ENCODE measurements at regions not wholly inside any gene's neighbourhood (a gene's known extent, or its start where the extent isn't known, plus 50 kb on each side); places are given as distances from the start of the nearest gene placed in this dataset.
"Not testable (repeated sequence)": the region's sequence is repeated elsewhere in the genome, so short reads cannot be mapped to it uniquely, and the experiment has no call there.

DNA sequence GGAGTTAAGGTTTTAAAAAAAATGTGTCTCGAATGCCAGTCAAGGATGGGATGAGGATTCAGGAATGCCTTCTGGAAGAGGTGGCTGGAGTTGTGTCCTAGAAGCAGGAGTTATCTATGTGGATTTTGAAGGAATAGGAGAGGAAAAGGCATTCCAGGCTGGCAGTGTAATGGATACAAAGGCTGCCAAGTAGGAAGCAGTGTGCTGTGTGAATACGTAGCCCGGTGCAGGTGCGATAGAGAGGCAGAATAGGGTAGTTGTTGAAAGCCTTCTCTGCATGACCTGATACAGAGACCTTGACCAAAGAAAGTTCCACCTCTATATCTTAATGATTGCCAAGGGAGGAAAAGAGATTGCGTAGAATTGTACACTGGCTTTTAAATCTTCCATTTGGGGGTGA lies 128.1 kb upstream of the ITGB1 start:
- 88 to 92% (median 89%) methylated on average over 5 of the region's 5 CpGs for WGBS, 3 donors
- H3K36me3 ChIP-seq (ENCODE audit: insufficient read depth in 1 of 2, low read depth in 1 of 2) = no peaks in the 10 kb centered on the region
- TF ChIP-seq, protein P1, sequence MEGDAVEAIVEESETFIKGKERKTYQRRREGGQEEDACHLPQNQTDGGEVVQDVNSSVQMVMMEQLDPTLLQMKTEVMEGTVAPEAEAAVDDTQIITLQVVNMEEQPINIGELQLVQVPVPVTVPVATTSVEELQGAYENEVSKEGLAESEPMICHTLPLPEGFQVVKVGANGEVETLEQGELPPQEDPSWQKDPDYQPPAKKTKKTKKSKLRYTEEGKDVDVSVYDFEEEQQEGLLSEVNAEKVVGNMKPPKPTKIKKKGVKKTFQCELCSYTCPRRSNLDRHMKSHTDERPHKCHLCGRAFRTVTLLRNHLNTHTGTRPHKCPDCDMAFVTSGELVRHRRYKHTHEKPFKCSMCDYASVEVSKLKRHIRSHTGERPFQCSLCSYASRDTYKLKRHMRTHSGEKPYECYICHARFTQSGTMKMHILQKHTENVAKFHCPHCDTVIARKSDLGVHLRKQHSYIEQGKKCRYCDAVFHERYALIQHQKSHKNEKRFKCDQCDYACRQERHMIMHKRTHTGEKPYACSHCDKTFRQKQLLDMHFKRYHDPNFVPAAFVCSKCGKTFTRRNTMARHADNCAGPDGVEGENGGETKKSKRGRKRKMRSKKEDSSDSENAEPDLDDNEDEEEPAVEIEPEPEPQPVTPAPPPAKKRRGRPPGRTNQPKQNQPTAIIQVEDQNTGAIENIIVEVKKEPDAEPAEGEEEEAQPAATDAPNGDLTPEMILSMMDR (IDR thresholded peaks at IDR 0.05) = no peak
- H3K4me3 ChIP-seq = no peak overlapping the region
- no peak overlapping the region for H3K27ac ChIP-seq
- no peaks in the 10 kb centered on the region for H3K9me3 ChIP-seq
- intact Hi-C loops (cut with DNase I) = no loop called here
- DNase-seq = no peak
- no peak for ATAC-seq
- no peaks in the 10 kb centered on the region for H3K27me3 ChIP-seq (ENCODE audit: insufficient read depth in 3 of 3, low read length in 2 of 3)
- no peaks in the 10 kb centered on the region for H3K4me1 ChIP-seq

DNA sequence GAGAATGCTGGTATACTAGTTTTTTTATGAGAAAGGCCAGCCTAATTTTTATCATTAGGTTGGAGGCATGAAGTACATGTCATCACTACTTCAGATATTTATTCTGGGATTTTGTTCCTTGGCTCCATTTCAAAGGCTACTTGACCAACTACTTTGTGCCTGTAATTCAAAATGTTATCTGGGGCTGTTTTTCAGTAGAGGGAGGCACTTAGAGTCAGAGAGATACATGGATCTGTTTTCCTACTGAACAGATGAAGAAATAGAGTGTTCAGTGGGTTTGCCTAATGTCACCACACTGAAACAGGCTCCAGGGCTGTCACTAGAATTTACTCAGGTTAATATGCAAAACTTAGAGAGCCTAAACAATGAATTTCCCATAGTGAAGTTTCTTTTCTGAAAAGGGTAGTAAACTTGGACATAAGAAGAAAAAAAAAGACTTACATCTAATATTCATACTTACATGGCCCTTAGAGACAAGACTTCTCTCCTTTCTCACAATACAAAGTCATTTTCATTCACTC lies 127.3 kb upstream of the ITGB1 start:
- Histone ChIP-seq H3K9me3 (no peaks in the 10 kb centered on the region), H3K27ac (no peak overlapping the region), H3K4me1 (no peaks in the 10 kb centered on the region), H3K27me3 (ENCODE audit: insufficient read depth in 3 of 3, low read length in 2 of 3) (no peaks in the 10 kb centered on the region), H3K36me3 (ENCODE audit: insufficient read depth in 1 of 2, low read depth in 1 of 2) (no peaks in the 10 kb centered on the region), H3K4me3 (no peak overlapping the region)
- DNase-seq = no peak
- intact Hi-C loops (cut with DNase I) = no loop called here
- TF ChIP-seq, protein P1 (IDR thresholded peaks at IDR 0.05) = no peak
- ATAC-seq = no peak

DNA sequence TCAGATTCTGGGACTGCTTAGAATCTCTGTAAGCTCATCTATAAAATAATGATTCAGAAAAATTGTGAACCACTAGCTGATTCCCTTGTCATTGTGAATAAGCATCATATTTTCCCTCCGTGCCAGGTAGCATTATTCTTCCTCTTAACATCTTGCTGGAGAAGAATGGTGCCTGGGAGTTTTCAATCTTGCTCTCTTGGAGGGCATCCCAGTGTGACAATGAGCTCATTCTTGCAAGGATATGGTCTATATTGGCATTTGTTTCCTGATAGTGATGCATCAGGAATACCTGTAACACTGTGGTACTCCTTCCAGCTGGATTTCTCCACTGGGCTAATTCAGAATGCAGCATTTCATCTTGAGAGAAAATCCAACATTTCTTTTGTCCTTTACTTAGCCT lies 126.4 kb upstream of the ITGB1 start:
- intact Hi-C loops (cut with DNase I) = no loop called here
- Histone ChIP-seq H3K27ac (no peak overlapping the region), H3K4me1 (no peaks in the 10 kb centered on the region), H3K36me3 (ENCODE audit: insufficient read depth in 1 of 2, low read depth in 1 of 2) (no peaks in the 10 kb centered on the region), H3K4me3 (no peak overlapping the region), H3K9me3 (no peaks in the 10 kb centered on the region), H3K27me3 (ENCODE audit: insufficient read depth in 3 of 3, low read length in 2 of 3) (no peaks in the 10 kb centered on the region)
- TF ChIP-seq, protein P1 (IDR thresholded peaks at IDR 0.05) = no peak
- ATAC-seq (no peak), DNase-seq (no peak)
- 90 to 97% (median 95%) methylated on average over 1 of the region's 1 CpG for WGBS, 3 donors

DNA sequence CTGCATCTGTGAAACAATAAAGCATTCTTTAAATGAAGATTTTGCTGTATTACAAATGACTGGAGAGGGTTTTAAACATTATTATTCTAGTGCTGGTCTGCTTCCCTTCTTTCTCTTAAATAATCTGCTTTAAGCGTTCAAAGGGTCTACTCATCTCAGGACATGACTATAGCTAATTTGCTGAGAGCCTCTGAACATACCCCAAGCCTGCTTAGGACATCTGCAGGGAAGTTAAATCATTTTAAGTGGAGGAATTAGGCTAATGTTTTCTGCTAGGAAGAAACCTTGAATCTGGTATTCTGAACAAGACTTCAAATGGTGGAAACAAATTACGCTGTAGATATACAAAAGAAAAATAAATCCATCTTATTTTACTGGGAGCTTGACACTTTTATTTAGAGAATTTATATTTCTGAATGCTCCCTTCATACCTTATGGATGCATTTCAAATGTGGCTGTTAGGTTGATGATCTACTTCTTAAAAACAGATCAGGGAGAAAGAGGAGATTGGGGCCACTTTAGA lies 124.4 kb upstream of the ITGB1 start:
- ATAC-seq (no peak), DNase-seq (no peak)
- Histone ChIP-seq H3K36me3 (ENCODE audit: insufficient read depth in 1 of 2, low read depth in 1 of 2) (no peaks in the 10 kb centered on the region), H3K4me3 (no peak overlapping the region), H3K27ac (no peak overlapping the region), H3K4me1 (no peaks in the 10 kb centered on the region), H3K27me3 (ENCODE audit: insufficient read depth in 3 of 3, low read length in 2 of 3) (no peaks in the 10 kb centered on the region), H3K9me3 (no peaks in the 10 kb centered on the region)
- intact Hi-C loops (cut with DNase I) = no loop called here
- 82 to 85% (median 83%) methylated on average over 2 of the region's 2 CpGs for WGBS, 3 donors
- TF ChIP-seq, protein P1 (IDR thresholded peaks at IDR 0.05) = no peak

DNA sequence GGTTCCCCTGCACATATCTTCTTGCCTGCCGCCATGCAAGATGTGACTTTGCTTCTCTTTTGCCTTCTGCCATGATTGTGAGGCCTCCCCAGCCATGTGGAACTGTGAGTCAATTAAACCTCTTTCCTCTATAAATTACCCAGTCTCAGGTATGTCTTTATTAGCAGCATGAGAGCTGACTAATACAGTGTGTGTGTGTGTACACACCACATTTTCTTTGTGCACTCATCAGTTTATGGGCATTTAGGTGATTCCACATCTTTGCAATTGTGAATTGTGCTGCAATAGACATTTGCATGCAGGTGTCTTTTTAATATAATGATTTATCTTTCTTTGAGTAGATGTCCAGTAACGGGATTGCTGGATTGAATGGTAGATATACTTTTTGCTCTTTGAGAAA lies 122.4 kb upstream of the ITGB1 start:
- H3K27me3 ChIP-seq (ENCODE audit: insufficient read depth in 3 of 3, low read length in 2 of 3); H3K27ac ChIP-seq; intact Hi-C loops (cut with DNase I); H3K4me1 ChIP-seq; H3K4me3 ChIP-seq; DNase-seq; H3K36me3 ChIP-seq (ENCODE audit: insufficient read depth in 1 of 2, low read depth in 1 of 2); H3K9me3 ChIP-seq; ATAC-seq: not testable (repeated sequence)
- 63 to 92% (median 64%) methylated on average over 2 of the region's 2 CpGs for WGBS, 3 donors
